Activated CD4-positive, alpha-beta T cell treated with anti-CD3 and anti-CD28 coated beads, Interleukin-2, amount 50 U/mL, for 4 hours (primary cell): ENCODE measurements at regions not wholly inside any gene's neighbourhood (a gene's known extent, or its start where the extent isn't known, plus 50 kb on each side); places are given as distances from the start of the nearest gene placed in this dataset.
A peak's percentile ranks its signal among the peaks of the same experiment; 100 is the strongest.
"Not testable (repeated sequence)": the region's sequence is repeated elsewhere in the genome, so short reads cannot be mapped to it uniquely, and the experiment has no call there.

Experiments
- DNase-seq, 2 experiments: peaks; one replicate each; pipeline ENCODE4 v3.0.0-alpha.2; 2020

DNA sequence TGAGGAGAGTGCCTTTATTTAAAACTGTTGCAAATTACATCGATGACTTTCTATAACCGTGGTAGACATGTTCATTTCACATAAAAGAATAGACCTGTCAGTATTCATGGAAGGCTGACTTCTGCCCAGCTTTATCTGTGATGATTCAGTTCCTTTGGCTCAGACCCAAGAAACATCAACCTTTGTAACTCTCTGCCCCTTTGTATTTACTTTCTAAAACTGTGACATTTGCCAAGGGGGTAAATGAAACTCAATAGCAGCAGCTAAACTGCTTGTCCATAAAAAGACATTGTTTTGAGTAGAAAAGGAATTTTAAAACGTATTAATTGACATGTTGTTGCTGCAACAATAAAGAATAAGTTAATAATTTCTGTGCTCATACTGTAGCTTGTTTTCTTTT lies 137.8 kb upstream of the ANKH start:
- no peak for DNase-seq

DNA sequence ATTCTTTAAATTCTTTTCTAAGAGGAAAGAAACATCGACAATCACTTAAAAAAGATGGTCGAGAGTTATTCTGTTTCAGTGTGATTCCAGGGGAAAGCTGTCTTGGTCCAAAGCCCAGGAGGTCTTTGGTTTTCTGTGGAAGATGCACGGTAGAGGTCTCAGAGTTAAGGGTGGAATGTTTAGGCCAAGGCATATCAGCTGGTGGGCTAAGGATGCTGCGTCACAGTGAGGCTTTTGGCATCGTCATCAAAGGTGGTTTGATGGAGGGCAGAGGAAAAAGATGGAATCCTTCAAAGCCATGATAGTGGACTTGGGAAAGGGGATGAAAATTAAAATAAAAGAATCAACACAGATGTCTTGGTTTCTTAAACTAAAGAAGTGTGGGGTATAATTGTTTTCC lies 137.3 kb upstream of the ANKH start:
- no peak for DNase-seq

DNA sequence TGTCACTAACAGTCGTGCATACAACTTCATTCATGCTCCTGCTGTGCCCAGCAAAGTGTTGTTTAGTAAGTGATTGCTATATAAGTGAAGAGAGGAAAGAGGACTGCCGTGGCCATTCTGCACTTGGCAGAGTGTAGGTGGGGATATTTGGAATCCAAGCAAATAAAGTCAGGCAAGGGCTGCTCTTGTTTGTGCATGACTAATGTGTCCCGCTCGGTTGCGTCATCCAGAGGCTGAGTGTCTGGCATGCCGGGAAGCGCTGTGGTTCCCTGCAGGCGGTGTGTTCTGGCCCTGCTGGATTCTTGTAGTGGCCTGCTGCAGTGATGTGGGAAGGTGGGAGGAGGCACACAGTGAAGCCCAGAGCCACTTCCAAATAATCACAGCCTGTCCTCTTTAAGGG lies 136.9 kb upstream of the ANKH start:
- DNase-seq = no peak

DNA sequence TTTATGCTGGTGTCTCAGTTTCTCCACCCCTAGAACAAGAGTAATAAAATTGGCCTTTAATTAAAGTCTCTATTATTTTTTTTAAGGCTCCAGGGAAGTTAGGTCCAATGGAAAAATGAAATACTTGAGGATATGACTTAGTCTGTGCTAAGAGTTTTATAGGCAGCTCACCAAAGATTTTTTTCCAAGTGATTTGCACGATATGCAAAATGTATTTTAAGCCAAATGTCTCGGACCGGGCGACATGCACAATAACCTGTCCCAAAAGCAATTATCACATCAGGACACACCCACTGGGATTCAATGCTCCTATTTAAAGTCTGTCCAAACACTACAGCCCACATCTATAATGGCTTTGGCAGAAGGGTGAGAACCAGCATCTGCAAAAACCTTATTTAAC lies 136.1 kb upstream of the ANKH start:
- no peak for DNase-seq

DNA sequence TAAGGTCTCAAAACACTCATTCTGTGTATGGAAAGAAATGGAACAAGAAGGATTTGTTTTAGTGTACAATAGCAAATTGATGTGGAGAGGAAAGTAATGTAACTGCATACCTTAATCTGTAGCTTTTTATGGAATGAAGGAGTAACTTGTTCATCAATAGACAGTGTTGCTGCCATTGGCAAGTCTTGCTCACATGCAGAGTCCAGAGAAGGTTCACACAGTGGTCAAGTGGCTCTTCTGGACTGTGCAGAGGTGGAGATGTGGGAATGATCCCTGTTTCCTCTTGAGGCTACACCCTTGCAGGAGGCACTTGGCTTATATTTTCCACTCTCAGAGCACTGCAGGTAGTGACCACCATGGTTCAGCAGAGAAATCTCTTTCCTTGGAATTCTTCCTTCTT lies 132.9 kb upstream of the ANKH start:
- DNase-seq = no peak

DNA sequence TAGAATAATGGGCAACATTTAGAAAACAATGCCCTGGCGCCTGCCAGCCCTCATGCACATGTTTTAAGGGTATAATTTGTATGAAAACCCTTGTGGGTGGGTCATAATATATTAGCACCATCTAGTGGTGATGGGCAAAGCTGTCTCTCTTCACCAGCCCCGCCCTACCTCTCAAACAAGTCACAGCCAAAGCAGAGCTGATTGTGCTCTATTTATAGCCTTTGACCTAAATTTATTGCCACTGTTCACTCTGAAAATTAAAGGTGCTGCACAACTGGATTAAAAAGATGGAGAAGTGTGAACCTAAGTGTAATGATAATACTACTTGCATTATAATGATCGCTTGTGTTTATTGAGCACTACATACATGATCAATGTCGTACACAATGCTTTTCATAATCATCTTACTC lies 131.9 kb upstream of the ANKH start:
- DNase-seq = peak; percentile 38 to 44

DNA sequence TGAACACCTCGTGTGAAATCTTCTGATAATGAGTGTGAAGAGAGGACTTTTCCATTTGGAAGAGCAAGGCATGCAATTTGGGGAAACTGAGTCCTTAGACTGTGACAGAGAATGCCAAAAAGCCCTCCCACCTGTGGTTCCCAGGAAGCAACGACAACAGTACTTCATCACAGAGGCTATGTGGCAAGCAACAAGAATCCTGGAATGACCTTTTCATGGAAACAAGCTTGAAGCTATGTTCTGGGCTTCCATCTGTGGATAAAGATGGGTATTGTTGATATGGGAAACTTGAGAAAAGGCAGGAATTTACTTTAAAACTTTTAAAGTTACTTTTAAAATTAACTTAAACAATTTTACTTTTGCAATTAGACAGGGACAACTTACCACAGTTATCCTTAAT lies 131.2 kb upstream of the ANKH start:
- DNase-seq = no peak

DNA sequence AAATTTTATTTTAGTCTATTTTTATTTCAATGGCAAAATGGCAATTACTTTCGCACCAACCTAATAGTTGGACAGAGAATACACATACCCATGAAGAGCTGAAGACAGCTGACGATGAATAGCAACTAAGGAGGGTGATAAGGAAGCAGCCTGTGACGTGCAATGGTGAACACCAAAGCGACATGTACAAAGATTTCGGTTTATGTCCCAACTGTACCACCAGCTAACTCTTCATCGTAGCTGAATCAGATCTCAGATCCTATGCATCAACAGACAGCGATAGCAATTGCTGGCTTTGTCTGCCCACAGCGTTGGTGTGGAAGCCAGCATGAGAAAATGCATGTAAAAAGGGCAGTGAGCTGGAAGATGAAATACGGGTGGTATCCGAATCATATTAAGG lies 130.6 kb upstream of the ANKH start:
- no peak for DNase-seq

DNA sequence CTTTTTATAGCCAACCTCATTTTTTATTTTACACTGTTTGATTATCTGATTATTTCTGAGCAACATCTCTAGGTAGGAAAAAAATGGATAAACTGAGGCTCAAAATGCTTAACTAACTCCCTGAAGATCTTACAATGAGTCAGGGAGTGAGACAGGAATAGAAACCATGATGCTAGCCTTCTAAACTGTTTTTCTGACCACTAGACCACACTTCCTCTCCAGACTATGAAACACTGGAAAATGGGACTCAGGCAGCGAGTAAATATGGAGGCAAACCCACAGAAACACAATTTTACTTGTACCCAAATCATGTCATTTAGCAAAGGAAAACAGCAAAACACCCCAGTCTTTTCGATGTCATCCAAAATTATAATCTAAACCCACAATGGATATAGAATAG lies 129.9 kb upstream of the ANKH start:
- DNase-seq = no peak

DNA sequence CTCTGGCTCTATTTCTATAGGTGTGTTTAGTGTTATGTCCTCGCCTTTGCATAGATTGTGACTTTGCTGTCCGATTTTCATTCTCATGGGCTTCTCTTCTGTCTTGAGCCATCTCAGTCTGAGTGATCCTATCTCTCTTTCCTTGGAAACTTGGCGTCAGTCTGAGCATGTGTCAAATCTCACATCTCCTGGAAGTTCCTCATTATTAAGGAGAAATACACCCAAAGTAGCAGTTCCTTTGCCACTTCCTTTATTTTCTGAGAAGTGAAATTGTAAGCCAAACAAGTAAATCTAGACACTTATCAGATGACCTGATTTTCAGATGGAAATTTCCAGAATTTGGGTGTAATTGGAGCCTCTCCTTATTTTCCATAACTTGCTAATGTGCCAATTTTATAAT lies 126.9 kb upstream of the ANKH start:
- DNase-seq = no peak

DNA sequence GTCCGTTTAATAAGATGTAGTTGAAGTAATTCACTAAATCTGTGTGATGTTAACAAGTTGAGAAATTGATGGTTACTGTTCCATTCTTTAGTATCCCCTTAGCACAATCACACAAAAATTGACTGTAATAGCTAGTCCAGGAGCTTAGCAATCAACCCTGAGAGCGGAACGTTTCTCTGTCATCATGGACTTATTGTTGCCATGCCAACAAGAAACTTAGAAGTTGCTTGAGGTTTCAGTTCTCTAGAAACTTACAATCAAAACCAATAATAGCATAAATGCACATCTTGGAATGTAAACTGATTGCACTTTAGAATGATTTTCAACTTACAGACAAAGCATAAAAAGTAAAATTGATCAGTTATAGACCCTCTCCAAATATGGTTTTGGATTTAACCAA lies 125.4 kb upstream of the ANKH start:
- no peak for DNase-seq

DNA sequence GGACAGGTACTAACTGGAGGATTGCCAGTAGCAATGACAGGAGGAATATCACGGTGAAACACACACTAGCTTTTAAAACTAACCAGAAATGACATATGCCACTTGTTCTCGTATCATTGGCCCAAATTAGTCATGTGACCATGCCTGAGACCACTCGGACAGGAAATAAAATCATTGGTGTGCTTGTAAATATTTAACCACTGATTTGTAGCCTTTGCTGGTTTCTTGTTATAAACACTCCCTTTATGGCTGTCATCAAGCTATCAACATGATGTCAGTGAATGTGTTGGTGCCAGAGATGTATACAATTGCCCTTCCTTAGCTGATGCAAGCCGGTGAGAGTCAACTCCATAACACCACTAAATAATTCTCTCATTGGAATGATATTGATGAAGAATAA lies 123.7 kb upstream of the ANKH start:
- no peak for DNase-seq

DNA sequence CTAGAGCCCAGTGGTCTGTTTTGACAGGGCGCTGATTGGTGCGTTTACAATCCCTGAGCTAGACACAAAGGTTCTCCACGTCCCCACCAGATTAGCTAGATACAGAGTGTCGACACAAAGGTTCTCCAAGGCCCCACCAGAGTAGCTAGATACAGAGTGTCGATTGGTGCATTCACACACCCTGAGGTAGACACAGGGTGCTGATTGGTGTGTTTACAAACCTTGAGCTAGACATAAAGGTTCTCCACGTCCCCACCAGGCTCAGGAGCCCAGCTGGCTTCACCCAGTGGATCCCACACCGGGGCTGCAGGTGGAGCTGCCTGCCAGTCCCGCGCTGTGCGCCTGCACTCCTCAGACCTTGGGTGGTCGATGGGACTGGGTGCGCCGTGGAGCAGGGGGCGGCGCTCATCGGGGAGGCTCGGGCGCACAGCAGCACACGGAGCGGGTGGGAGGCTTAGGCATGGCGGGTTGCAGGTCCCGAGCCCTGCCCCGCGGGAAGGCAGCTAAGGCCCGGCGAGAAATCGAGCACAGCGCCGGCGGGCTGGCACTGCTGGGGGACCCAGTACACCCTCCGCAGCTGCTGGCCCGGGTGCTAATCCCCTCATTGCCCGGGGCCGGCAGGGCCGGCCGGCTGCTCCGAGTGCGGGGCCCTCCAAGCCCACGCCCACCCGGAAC lies 122.0 kb upstream of the ANKH start:
- DNase-seq = not testable (repeated sequence)

DNA sequence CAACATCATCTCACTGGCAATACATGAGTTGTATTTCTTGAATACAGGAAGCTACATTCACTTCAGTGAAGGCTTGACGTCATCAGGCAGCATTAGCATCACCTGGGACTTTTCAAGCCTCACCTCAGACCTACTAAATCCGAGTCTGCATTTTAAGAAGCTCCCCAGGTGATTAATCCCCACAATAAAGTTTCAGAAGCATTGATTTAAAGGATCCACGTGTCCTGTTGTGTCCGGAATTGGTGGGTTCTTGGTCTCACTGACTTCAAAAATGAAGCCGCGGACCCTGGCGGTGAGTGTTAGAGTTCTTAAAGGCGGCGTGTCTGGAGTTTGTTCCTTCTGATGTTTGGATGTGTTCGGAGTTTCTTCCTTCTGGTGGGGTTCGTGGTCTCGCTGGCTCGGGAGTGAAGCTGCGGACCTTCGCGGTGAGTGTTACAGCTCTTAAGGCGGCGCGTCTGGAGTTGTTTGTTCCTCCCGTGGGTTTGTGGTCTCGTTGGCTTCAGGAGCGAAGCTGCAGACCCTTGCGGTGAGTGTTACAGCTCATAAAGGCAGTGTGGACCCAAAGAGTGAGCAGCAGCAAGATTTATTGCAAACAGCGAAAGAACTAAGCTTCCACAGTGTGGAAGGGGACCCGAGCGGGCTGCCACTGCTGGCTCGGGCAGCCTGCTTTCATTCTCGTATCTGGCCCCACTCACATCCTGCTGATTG lies 121.3 kb upstream of the ANKH start:
- peak; percentile 45 to 53 for DNase-seq

DNA sequence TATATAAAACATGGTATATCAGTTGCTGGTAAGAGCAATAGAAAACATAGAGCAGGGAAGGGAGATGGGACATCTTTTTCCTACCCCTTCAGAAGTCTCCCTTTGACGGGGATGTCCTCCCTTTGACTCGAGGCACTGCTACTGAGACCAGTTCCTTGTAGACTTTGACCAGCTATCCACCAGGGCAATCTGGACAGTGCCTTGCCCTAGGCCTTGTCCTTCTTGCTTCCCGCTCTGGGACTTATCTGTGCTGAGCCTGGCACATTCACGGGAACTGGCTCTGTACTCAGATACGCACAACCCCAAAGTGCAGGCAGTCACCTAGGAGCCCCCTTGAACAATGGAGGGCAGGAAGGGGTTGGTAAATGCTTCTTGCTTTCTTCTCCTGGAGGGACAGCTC lies 116.6 kb upstream of the ANKH start:
- no peak for DNase-seq

DNA sequence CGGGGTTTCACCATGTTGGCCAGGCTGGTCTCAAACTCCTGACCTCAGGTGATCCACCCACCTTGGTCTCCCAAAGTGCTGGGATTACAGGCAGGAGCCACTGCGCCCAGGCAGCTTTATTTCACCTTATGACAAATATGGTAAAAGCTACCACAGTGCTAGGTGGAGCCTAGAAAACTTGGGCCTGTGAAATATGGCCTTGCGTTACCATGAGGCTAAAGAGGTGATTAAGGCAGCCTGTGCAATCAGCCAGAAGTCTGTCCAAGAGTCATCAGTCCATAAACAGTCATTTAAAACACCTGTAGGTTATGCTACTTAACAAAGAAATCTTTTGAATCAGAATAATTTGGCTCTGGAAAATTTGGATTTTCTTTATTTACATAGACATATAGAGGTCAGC lies 114.8 kb upstream of the ANKH start:
- DNase-seq = no peak

DNA sequence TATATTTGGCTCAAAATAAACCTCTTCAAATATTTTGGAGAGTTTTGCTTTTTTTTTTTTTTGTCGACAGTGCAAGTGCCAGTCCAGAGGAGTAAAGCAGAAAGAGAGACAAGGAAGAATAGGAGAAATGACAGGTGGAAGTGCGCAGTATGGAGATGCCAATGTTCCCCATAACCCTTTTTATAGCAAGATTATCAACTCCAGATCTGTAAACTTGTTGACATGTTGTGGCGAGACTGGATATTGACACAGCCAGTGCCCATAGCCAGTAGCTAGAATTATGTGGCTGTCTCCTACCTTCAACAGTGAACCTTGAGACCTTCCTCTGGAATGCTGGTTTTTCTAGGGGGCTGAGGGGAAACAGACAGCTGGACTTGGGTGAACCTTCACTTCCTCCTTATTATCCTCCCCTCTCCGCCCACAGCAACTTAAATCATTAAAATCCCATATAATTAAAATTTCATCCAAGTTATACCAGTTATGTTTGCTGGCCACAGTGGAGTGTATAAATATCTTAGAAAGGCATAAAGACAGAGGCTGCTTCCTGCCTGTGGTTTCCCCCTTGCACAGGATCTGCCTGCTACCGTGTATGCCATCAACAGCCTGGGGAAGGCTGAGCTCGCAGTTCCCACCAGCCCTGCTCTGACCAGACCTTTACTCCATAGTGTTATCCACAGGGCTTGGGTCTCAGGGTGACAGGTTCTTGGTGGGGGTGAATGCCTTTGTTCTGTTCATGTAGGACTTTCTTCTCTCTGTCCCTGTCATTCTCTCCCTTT lies 112.3 kb upstream of the ANKH start:
- DNase-seq = peak in 1 of 2 experiments; percentile 5

DNA sequence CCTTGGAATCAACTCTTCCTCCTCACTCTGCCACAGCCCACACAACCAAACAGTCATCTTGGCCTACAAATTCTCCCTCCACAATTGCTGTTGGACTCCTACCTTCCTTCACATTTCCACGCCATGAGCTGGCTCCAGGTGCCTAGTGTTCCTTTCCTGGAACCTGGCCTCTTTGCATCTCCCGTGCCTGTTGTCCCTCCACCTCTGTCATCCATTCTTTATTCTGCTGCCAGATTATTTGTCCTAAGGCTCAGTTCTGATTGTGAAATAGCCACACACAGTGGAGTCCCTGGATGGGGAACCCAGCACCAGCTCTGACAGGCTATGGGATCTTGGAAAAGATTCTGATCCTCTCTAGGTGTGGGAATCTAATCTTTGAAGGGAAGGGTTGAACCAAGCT lies 109.1 kb upstream of the ANKH start:
- DNase-seq = no peak

DNA sequence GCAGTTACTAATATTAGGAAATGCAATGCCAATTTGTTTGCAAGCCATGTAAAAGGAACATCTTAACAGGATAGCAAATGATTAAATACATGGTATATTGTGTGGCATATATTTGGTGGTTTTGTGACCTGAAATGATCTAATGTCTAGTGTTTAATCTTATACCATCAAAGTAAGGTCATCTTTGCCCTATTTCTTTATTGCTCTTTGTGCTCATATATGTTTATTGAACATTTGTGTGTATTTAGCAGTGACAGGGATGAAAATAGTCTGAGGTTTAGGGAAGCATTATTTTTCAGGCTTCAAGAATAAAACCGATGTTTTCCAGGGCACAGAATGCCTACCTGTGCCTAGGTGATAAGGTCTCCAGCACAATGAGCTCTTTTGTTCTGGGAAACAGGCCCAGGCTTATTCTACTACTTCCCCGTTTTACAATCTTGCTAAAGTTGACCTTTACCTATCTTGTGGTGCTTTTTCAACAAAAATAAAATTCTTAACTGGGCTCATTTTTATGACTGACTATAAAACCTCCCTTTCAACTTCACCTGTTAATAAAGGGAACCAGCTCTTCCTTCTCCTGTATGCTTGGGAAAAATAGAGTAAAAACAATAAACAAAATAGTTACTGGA lies 105.6 kb upstream of the ANKH start:
- no peak for DNase-seq

DNA sequence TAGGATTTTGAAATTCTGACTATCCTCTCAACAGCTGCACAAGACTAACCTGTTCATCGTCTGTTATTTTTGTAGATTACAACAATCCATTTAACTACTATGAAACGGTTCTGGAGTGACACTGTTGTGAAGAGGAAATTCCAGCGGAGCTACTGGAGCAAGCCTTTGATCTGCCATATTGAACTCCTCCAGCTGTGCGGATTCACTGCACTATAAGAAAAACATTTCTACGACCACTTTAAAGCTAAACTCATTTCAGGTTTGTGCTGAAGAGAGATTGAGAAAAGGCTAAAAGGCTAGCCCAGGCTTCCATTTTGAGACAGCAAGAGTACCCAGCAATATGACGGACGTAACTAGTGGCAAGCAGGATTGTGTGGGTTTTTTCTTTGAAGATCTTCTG lies 104.9 kb upstream of the ANKH start:
- DNase-seq = no peak

DNA sequence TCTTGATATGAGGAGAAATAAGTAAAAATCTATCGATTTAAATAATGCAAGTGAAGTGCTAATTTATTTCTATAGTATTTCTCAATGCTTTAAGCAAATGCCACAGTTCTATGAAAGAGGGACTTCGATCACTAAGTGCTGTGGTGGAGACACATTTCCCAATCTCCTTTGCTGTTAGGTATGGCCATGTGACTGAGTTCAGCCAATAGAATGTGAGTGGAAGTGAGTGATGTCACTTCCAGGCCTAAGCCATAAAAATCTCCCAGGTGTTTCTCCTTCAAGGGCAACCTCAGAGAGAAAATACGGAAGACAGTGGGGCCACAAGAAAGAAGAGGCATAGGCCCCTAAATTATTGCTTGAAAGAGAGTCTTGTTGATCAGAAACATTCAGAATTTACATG lies 100.3 kb upstream of the ANKH start:
- DNase-seq = no peak

DNA sequence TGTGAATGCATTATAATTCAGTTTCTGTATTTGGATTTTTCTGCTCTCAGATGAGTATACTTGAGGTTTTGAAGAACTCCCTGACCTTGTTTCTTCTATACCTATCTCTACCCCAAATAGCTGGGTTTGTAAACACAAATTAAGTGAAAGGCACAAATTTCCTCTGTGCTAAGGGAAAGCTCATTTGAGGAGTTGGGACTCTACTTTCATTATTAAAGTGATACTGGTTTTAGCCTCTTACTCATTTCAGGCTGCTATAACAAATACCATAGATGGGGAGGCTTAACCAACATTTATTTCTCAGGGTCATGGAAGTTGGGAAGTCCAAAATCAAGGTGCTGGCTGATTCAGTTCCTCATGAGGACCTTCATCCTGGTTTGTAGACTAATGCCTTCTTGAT lies 97.2 kb upstream of the ANKH start:
- DNase-seq = no peak

DNA sequence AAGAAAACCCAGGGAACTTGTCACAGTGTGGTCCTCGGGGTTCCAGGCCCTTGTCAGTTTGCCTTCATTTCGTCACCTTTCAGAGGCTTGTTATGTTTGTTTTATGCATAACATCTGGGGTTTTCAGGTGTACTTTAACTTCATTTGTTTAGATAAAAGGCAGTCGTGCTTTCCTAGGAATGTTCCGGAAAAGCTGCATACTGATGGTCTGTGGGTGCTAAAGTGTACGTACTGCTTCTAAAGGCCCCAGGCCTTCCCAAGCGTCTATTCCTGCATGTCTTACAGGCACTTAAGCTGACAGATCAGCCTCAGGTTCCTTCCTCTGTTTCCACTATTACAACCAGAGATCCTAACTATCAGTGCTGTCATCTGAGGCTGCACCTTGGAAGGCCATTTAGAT lies 95.6 kb upstream of the ANKH start:
- DNase-seq = no peak

DNA sequence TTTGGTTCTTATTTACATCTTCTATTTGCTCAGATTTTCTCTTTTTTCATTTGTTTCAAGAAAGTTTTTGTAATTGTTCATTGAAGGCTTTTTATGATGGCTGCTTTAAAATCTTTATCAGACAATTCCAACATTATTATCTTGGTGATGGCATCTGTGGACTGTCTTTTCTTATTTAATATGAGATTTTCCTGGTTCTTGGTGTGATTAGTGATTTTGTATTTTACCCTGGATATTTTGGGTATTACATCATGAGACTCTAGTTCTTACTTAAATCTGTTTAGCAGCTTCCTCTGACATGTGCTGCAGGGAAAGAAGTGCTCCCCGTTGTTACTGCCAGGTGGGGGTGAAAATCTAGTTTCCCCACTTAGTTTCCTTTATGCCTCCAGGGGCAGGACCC lies 94.2 kb upstream of the ANKH start:
- no peak for DNase-seq
